Stomach smooth muscle (tissue), 2 donors: ENCODE measurements at regions not wholly inside any gene's neighbourhood (a gene's known extent, or its start where the extent isn't known, plus 50 kb on each side); places are given as distances from the start of the nearest gene placed in this dataset.
"Not testable (repeated sequence)": the region's sequence is repeated elsewhere in the genome, so short reads cannot be mapped to it uniquely, and the experiment has no call there.

Experiments
- H3K27ac ChIP-seq: one replicate; pipeline ENCODE4 v1.7.0; 2013; ENCODE audit warnings: mild to moderate bottlenecking, low read length, inconsistent platforms
- H3K27me3 ChIP-seq, 2 donors: one replicate each; pipeline ENCODE4 v1.7.0; 2013; ENCODE audit warnings: low read length in 2 of 2; ENCODE audit not compliant: insufficient read depth in 2 of 2, control insufficient read depth in 1 of 2
- H3K36me3 ChIP-seq, 2 donors: one replicate each; pipeline ENCODE4 v1.7.0; 2013; ENCODE audit warnings: low read length in 2 of 2; ENCODE audit not compliant: control insufficient read depth in 2 of 2, insufficient read depth in 2 of 2
- H3K4me1 ChIP-seq: one replicate; pipeline ENCODE4 v1.7.0; 2013; ENCODE audit warnings: low read length; ENCODE audit not compliant: control insufficient read depth, insufficient read depth
- H3K4me3 ChIP-seq, 2 donors: one replicate each; pipeline ENCODE4 v1.7.0; 2013; ENCODE audit warnings: low read length in 2 of 2
- H3K9ac ChIP-seq, 2 donors: one replicate each; pipeline ENCODE4 v1.7.0; 2013; ENCODE audit warnings: low read length in 2 of 2, mild to moderate bottlenecking in 1 of 2
- H3K9me3 ChIP-seq, 2 donors: one replicate each; pipeline ENCODE4 v1.7.0; 2013; ENCODE audit warnings: low read length in 2 of 2; ENCODE audit not compliant: control insufficient read depth in 2 of 2
- donor health status: healthy.
- donor health status: Pancreatic carcinoma.

GRCh38 chr3:26114851-26115250 lies 325.0 kb downstream of the OXSM start:
- H3K9me3 ChIP-seq, result no peaks in the 10 kb centered on the region
- no peak overlapping the region for H3K4me3 ChIP-seq
- H3K4me1 ChIP-seq, result no peaks in the 10 kb centered on the region
- H3K36me3 ChIP-seq, result no peaks in the 10 kb centered on the region
- H3K27me3 ChIP-seq, result no peaks in the 10 kb centered on the region
- H3K9ac ChIP-seq, result no peak overlapping the region
- no peak overlapping the region for H3K27ac ChIP-seq

- no peaks in the 10 kb centered on the region for H3K36me3 ChIP-seq
- no peak overlapping the region for H3K27ac ChIP-seq
- H3K9ac ChIP-seq, result no peak overlapping the region
- H3K9me3 ChIP-seq, result no peaks in the 10 kb centered on the region
- H3K4me1 ChIP-seq, result no peaks in the 10 kb centered on the region
- no peaks in the 10 kb centered on the region for H3K27me3 ChIP-seq
- no peak overlapping the region for H3K4me3 ChIP-seq
Measured at GRCh38 chr3:26118165-26118564, 328.3 kb downstream of the OXSM start.

- Histone ChIP-seq H3K4me1 (no peaks in the 10 kb centered on the region), H3K27ac (no peak overlapping the region), H3K9ac (no peak overlapping the region), H3K27me3 (no peaks in the 10 kb centered on the region), H3K4me3 (no peak overlapping the region), H3K9me3 (no peaks in the 10 kb centered on the region), H3K36me3 (no peaks in the 10 kb centered on the region)
Measured at GRCh38 chr3:26132942-26133341, 343.1 kb downstream of the OXSM start.

- Histone ChIP-seq H3K9me3 (no peaks in the 10 kb centered on the region), H3K36me3 (no peaks in the 10 kb centered on the region), H3K4me3 (no peak overlapping the region), H3K27ac (no peak overlapping the region), H3K4me1 (no peaks in the 10 kb centered on the region), H3K27me3 (no peaks in the 10 kb centered on the region), H3K9ac (no peak overlapping the region)
Measured at GRCh38 chr3:26141296-26141695, 351.4 kb downstream of the OXSM start.

- no peak overlapping the region for H3K9ac ChIP-seq
- H3K36me3 ChIP-seq, result no peaks in the 10 kb centered on the region
- H3K9me3 ChIP-seq, result no peaks in the 10 kb centered on the region
- no peaks in the 10 kb centered on the region for H3K4me1 ChIP-seq
- H3K27ac ChIP-seq, result no peak overlapping the region
- no peaks in the 10 kb centered on the region for H3K27me3 ChIP-seq
- no peak overlapping the region for H3K4me3 ChIP-seq
Measured at GRCh38 chr3:26145769-26146168, 355.9 kb downstream of the OXSM start.

- H3K9ac ChIP-seq, H3K27ac ChIP-seq, H3K9me3 ChIP-seq, H3K4me1 ChIP-seq, H3K4me3 ChIP-seq, H3K27me3 ChIP-seq, H3K36me3 ChIP-seq: not testable (repeated sequence)
Measured at GRCh38 chr3:26157428-26157827, 367.5 kb downstream of the OXSM start.

- Histone ChIP-seq H3K9me3 (no peaks in the 10 kb centered on the region), H3K4me1 (no peaks in the 10 kb centered on the region), H3K4me3 (no peak overlapping the region), H3K27me3 (no peaks in the 10 kb centered on the region), H3K27ac (no peak overlapping the region), H3K9ac (no peak overlapping the region), H3K36me3 (no peaks in the 10 kb centered on the region)
Measured at GRCh38 chr3:26171006-26171405, 381.1 kb downstream of the OXSM start.

GRCh38 chr3:26191556-26191955 lies 401.7 kb downstream of the OXSM start:
- no peaks in the 10 kb centered on the region for H3K27me3 ChIP-seq
- no peak overlapping the region for H3K9ac ChIP-seq
- no peaks in the 10 kb centered on the region for H3K36me3 ChIP-seq
- H3K4me3 ChIP-seq, result no peak overlapping the region
- no peak overlapping the region for H3K27ac ChIP-seq
- H3K9me3 ChIP-seq, result peaks cover 0 to 3% of the 10 kb centered on the region in 2 donors
- H3K4me1 ChIP-seq, result no peaks in the 10 kb centered on the region

- no peak overlapping the region for H3K9ac ChIP-seq
- no peaks in the 10 kb centered on the region for H3K36me3 ChIP-seq
- no peaks in the 10 kb centered on the region for H3K4me1 ChIP-seq
- H3K9me3 ChIP-seq, result peaks cover 0 to 3% of the 10 kb centered on the region in 2 donors
- no peak overlapping the region for H3K27ac ChIP-seq
- H3K27me3 ChIP-seq, result no peaks in the 10 kb centered on the region
- no peak overlapping the region for H3K4me3 ChIP-seq
Measured at GRCh38 chr3:26193558-26193957, 403.7 kb downstream of the OXSM start.

- no peak overlapping the region for H3K9ac ChIP-seq
- no peaks in the 10 kb centered on the region for H3K27me3 ChIP-seq
- no peaks in the 10 kb centered on the region for H3K36me3 ChIP-seq
Measured at GRCh38 chr3:26196781-26197180, 406.9 kb downstream of the OXSM start.

GRCh38 chr3:26198609-26199008 lies 408.7 kb downstream of the OXSM start:
- Histone ChIP-seq H3K36me3 (no peaks in the 10 kb centered on the region), H3K4me1 (no peaks in the 10 kb centered on the region), H3K27me3 (no peaks in the 10 kb centered on the region), H3K9me3 (no peaks in the 10 kb centered on the region), H3K27ac (no peak overlapping the region), H3K4me3 (no peak overlapping the region), H3K9ac (no peak overlapping the region)

More at GRCh38 chr3:26196781-26197180, 406.9 kb downstream of the OXSM start:
- Histone ChIP-seq H3K4me1 (no peaks in the 10 kb centered on the region), H3K27ac (no peak overlapping the region), H3K4me3 (no peak overlapping the region), H3K9me3 (no peaks in the 10 kb centered on the region)
